ENCODE measurements at regions not wholly inside any gene's neighbourhood (a gene's known extent, or its start where the extent isn't known, plus 50 kb on each side); places are given as distances from the start of the nearest gene placed in this dataset.
"Not testable (repeated sequence)": the region's sequence is repeated elsewhere in the genome, so short reads cannot be mapped to it uniquely, and the experiment has no call there.

GRCh38 chrX:66090004-66090403 lies 50.1 kb upstream of the VSIG4 start:
- not testable (repeated sequence) for TF ChIP-seq CTCF, POLR2A (IDR thresholded peaks at IDR 0.05)
